NB4 (cell line): ENCODE measurements at regions not wholly inside any gene's neighbourhood (a gene's known extent, or its start where the extent isn't known, plus 50 kb on each side); places are given as distances from the start of the nearest gene placed in this dataset.

Source experiments
- DNase-seq: peaks from one replicate; pipeline ENCODE4 v3.0.0; 2010; ENCODE audit warnings: low read depth
- H3K4me3 ChIP-seq: one replicate; pipeline ENCODE4 v1.5.1; 2011; ENCODE audit warnings: mild to moderate bottlenecking, low read depth, low read length, moderate library complexity
- MYC ChIP-seq: IDR thresholded peaks from 2 replicates; pipeline ENCODE4 v1.6.1; 2011; ENCODE audit warnings: low read depth, low read length
- POLR2A ChIP-seq: IDR thresholded peaks from 2 replicates; pipeline ENCODE4 v1.6.1; 2011; ENCODE audit warnings: mild to moderate bottlenecking; ENCODE audit not compliant: insufficient read length; ENCODE audit errors: extremely low read depth
- TF ChIP-seq, protein P1 (sequence below): IDR thresholded peaks from one replicate; pipeline ENCODE4 v1.5.1; 2012; ENCODE audit warnings: low read depth, low read length
- TF ChIP-seq, protein P2 (sequence below): IDR thresholded peaks from 2 replicates; pipeline ENCODE4 v1.6.1; 2011; ENCODE audit warnings: low read depth, low read length

GRCh38 chr10:121659236-121659635 is 61.0 kb upstream of the FGFR2 start:
- no peak overlapping the region for H3K4me3 ChIP-seq
- no peak for DNase-seq
- TF ChIP-seq POLR2A = no peak
- TF ChIP-seq MYC = no peak
- TF ChIP-seq, protein P1, sequence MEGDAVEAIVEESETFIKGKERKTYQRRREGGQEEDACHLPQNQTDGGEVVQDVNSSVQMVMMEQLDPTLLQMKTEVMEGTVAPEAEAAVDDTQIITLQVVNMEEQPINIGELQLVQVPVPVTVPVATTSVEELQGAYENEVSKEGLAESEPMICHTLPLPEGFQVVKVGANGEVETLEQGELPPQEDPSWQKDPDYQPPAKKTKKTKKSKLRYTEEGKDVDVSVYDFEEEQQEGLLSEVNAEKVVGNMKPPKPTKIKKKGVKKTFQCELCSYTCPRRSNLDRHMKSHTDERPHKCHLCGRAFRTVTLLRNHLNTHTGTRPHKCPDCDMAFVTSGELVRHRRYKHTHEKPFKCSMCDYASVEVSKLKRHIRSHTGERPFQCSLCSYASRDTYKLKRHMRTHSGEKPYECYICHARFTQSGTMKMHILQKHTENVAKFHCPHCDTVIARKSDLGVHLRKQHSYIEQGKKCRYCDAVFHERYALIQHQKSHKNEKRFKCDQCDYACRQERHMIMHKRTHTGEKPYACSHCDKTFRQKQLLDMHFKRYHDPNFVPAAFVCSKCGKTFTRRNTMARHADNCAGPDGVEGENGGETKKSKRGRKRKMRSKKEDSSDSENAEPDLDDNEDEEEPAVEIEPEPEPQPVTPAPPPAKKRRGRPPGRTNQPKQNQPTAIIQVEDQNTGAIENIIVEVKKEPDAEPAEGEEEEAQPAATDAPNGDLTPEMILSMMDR = no peak

GRCh38 chr10:121658611-121659010 is 60.4 kb upstream of the FGFR2 start:
- TF ChIP-seq, protein P1 = no peak
- TF ChIP-seq POLR2A (no peak), MYC (no peak)
- TF ChIP-seq, protein P2, sequence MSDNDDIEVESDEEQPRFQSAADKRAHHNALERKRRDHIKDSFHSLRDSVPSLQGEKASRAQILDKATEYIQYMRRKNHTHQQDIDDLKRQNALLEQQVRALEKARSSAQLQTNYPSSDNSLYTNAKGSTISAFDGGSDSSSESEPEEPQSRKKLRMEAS = no peak
- no peak for DNase-seq
- H3K4me3 ChIP-seq = no peak overlapping the region

GRCh38 chr10:121658111-121658510 is 59.9 kb upstream of the FGFR2 start:
- TF ChIP-seq, protein P2 = no peak
- no peak for TF ChIP-seq MYC
- no peak for TF ChIP-seq POLR2A
- TF ChIP-seq, protein P1 = no peak
- DNase-seq = no peak
- H3K4me3 ChIP-seq = no peak overlapping the region

DNA sequence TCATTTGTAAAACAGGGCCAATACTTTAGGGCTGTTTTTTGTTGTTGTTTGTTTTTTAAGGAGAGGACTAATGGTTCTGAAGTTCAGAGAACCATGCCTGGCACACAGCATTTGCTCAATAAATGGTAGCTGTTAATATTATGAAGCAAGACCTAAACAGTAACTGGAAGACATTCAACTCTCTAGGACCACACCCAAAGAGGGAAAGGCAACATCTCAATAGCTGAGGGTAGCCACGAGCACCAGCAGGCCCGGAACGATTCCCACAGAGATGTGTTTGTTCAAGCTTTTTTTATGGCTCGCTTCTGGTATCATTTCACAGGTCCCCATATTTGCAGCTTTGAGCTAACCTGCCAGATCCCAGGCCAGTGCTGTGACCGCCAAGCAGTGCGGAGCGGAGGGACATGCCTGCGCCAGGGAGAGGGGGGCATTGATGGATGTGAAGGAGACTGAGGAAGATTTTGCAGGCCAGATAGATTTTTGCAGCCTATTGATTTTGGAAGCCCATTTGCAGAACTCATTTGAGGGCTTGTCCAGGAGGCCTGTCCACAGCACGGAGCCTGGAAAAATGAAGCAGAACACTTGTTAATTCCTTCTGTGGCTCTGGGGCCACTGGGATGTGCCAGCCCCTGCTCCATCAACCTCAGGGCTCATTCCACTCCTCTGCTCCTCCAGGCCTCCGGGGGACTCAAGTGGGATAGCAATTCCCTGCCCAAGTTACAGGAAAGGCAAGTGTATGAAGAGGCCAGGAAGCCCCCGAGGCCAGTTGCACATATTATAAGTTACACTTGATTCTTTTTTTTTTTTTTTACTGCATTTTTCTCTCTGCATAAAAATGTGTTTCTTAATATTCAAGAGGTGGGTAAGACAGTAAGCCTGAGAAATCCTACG is 57.3 kb upstream of the FGFR2 start:
- TF ChIP-seq, protein P2 = no peak
- TF ChIP-seq MYC (no peak), POLR2A (no peak)
- TF ChIP-seq, protein P1 = no peak
- H3K4me3 ChIP-seq = no peak overlapping the region
- DNase-seq = no peak

- no peak for DNase-seq
- TF ChIP-seq, protein P1 = no peak
- H3K4me3 ChIP-seq = no peak overlapping the region
Observed at GRCh38 chr10:121654021-121654545, 55.8 kb upstream of the FGFR2 start.

GRCh38 chr10:121653608-121654007 is 55.4 kb upstream of the FGFR2 start:
- TF ChIP-seq POLR2A (no peak), MYC (no peak)
- TF ChIP-seq, protein P2 = no peak
- TF ChIP-seq, protein P1 = no peak
- no peak overlapping the region for H3K4me3 ChIP-seq
- DNase-seq = no peak
